Activated CD4-positive, CD25-positive, alpha-beta regulatory T cell treated with anti-CD3 and anti-CD28 coated beads, Interleukin-2, amount 50 U/mL, for 72 hours (primary cell): ENCODE measurements at regions not wholly inside any gene's neighbourhood (a gene's known extent, or its start where the extent isn't known, plus 50 kb on each side); places are given as distances from the start of the nearest gene placed in this dataset.
A peak's percentile ranks its signal among the peaks of the same experiment; 100 is the strongest.
"Not testable (repeated sequence)": the region's sequence is repeated elsewhere in the genome, so short reads cannot be mapped to it uniquely, and the experiment has no call there.

Source experiments
- DNase-seq: peaks from one replicate; pipeline ENCODE4 v3.0.0; 2021

- DNase-seq: no peak
Measured at GRCh38 chr6:144480473-144480872, 195.3 kb downstream of the UTRN start.

GRCh38 chr6:144481527-144481926, 196.4 kb downstream of the UTRN start:
- DNase-seq: no peak

GRCh38 chr6:144482142-144482541, 197.0 kb downstream of the UTRN start:
- DNase-seq: peak; percentile 64

- DNase-seq: no peak
Measured at GRCh38 chr6:144485531-144485930, 200.4 kb downstream of the UTRN start.

GRCh38 chr6:144488590-144488989, 203.5 kb downstream of the UTRN start:
- DNase-seq: no peak

- DNase-seq: no peak
Measured at GRCh38 chr6:144493035-144493910, 208.1 kb downstream of the UTRN start.

- not testable (repeated sequence) for DNase-seq
Measured at GRCh38 chr6:144495076-144495475, 209.9 kb downstream of the UTRN start.

- DNase-seq: no peak
Measured at GRCh38 chr6:144497650-144498049, 212.5 kb downstream of the UTRN start.

- DNase-seq: no peak
Measured at GRCh38 chr6:144500892-144501291, 215.8 kb downstream of the UTRN start.

GRCh38 chr6:144505214-144505613, 220.1 kb downstream of the UTRN start:
- DNase-seq: not testable (repeated sequence)

- not testable (repeated sequence) for DNase-seq
Measured at GRCh38 chr6:144506051-144506450, 220.9 kb downstream of the UTRN start.

- DNase-seq: not testable (repeated sequence)
Measured at GRCh38 chr6:144507772-144508312, 222.7 kb downstream of the UTRN start.

GRCh38 chr6:144510859-144511258, 225.7 kb downstream of the UTRN start:
- DNase-seq: no peak

GRCh38 chr6:144515761-144516160, 230.6 kb downstream of the UTRN start:
- DNase-seq: no peak

- no peak for DNase-seq
Measured at GRCh38 chr6:144519426-144519825, 234.3 kb downstream of the UTRN start.

- DNase-seq: no peak
Measured at GRCh38 chr6:144528743-144529425, 243.7 kb downstream of the UTRN start.

GRCh38 chr6:144530118-144530517, 245.0 kb downstream of the UTRN start:
- DNase-seq: no peak

- not testable (repeated sequence) for DNase-seq
Measured at GRCh38 chr6:144532238-144532637, 247.1 kb downstream of the UTRN start.

- DNase-seq: no peak
Measured at GRCh38 chr6:144534180-144534579, 249.0 kb downstream of the UTRN start.

- DNase-seq: no peak
Measured at GRCh38 chr6:144535630-144536029, 250.5 kb downstream of the UTRN start.

GRCh38 chr6:144536079-144536478, 250.9 kb downstream of the UTRN start:
- no peak for DNase-seq

- no peak for DNase-seq
Measured at GRCh38 chr6:144543006-144543871, 258.1 kb downstream of the UTRN start.

GRCh38 chr6:144544266-144544830, 259.2 kb downstream of the UTRN start:
- DNase-seq: no peak
